ENCODE measurements at regions not wholly inside any gene's neighbourhood (a gene's known extent, or its start where the extent isn't known, plus 50 kb on each side); places are given as distances from the start of the nearest gene placed in this dataset.
"Not testable (repeated sequence)": the region's sequence is repeated elsewhere in the genome, so short reads cannot be mapped to it uniquely, and the experiment has no call there.

DNA sequence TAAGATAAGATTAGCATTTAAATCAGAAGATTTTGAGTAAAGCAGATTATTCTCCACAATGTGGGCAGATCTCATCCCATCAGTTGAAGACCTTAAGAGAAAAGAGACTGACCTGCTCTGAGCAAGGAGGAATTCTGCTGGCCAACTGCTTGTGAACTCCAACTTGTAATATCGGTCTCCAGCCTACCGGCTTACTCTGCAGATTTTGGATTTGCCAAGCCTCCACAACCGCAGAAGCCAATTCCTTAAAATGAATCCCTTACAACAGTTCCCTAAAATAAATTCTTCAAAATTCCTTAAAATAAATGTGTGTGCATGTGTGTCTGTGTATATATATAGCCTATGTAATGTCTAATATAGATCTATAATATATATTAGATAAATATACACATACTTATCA lies 107.4 kb upstream of the KLF13 start:
- no peak for DNase-seq (ENCODE audit: low spot score)

DNA sequence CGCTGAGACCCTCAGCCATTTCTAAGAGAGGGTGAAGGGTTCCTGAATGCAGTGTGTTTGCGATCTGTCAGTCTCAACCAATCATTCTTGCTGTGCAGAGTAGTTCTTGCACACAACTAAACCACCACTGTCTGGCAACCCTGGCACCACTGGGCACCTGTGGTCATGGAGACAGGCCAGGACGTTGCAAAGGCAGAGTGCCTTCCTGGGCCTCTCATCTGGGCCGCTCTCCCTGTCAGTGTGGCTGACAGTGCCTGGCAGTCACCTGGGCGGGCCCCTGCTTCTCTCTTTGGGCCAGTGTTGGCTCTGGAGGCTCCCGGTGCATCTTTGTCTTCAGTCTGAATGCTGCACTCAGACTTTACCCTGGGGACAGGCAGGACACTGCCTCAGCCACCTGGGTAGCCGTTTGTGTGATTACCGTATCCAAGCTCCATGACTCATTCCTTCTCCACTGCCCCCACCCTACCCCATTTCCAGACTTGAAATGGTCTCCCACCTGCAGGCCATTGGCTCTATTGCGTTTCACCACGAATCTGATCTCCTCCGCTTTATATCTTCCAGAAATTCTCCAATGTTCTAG lies 104.6 kb upstream of the KLF13 start:
- DNase-seq (ENCODE audit: low spot score), result no peak

DNA sequence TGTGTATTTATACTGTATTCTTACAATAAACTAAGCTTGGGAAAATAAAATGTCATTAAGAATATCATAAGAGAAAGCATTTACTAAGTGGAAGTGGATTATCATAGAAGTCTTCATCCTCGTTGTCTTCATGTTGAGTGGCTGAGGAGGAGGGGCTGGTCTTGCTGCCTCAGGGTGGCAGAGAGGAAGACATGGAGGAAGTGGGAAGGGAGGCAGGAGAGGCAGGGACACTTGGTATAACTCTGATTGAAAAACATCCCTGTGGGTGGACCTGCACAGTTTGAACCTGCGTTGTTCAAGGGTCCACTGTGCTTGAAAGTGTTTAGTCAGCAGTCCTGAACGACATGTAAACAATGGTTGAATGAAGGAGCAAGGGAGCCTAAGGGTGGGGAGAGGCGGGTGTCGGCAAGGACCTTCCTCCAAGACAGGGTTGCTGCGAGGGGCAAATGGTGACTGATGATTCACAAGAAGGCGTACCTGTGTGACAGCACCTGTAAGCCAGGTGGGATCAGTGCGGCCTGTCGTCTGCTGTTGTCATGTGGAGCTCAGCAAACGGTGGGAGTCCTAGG lies 103.8 kb upstream of the KLF13 start:
- no peak for DNase-seq (ENCODE audit: low spot score)

DNA sequence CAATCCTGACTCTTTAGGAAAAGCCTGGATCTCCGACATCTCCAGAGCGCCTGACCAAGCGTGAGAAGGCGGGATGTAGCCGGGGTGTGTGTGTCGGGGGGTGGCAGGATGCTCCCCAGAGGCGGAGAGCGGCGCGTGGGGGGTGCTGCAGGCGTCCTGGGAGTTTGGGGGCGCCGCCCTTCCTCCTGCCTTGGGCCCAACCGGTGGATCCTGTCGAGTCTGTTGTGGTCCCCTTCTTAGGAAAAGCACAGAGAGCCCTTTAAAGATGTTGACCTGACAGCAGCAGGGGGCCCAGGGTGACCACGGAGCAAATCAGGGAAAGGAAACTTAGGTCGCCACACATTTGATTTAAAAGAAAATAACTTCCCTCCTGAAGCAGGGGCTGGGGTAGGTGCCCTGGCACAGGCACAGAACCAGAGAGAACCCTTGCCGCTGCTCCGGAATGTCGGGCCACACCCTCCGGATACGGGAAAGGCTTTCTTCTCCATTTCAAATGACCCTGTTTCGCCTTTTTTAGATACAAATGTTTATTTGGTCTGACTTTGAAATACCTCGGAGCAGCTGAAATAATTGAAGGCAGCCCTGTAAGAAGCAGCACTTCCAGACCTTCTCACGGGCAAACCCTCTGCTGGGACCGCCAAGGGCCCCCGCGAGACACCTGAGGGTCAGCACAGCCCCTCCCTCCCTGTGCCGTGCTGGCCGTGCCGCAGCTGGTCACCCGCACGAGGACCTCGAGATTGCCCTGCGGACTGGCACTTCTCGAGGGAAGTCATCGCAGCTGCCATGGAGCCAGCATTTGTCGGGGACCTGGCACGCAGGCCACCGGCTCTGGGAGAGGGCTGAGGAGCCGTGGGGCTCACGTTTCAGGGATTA lies 102.9 kb upstream of the KLF13 start:
- DNase-seq (ENCODE audit: low spot score), result no peak

DNA sequence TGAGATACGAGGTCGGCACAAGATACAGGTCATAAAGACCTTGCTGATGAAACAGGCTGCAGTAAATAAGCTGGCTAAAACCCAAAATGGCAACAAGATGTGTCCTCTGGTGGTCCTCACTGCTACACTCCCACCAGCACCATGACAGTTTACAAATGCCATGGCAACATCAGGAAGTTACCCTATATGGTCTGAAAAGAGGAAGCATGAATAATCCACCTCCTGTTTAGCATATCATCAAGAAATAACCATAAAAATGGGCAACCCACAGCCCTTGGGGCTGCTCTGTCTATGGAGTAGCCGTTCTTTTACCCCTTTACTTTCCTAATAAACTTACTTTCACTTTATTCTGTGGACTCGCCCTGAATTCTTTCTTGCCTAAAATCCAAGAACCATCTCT lies 102.0 kb upstream of the KLF13 start:
- DNase-seq (ENCODE audit: low spot score), result not testable (repeated sequence)

DNA sequence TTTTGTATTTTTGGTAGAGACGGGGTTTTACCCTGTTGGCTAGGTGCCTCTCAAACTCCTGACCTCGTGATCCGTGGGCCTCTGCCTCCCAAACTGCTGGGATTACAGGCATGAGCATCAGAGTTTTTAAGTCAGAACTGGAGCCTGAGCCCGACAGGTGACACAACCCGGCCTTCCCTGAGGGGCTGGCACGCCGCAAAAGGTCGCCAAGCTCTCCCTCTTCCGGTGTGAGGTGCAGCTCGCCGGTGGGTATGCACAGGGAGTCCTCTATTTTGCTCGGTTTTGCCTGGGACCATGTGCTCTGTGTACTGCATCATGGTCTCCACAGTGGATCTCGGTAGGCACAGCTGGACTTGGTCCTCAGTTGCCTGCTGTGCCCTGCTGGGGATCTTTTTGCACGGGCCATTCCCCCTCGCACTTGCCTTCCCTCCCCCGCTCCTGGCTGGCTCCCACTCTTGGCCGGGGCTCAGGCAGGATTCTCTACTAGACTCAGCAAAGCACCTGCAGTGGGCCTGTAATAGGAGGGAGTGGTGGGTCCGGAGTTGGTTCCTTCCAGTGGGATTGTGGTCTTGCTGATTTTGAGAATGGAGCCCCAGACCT lies 101.2 kb upstream of the KLF13 start:
- DNase-seq (ENCODE audit: low spot score), result no peak

DNA sequence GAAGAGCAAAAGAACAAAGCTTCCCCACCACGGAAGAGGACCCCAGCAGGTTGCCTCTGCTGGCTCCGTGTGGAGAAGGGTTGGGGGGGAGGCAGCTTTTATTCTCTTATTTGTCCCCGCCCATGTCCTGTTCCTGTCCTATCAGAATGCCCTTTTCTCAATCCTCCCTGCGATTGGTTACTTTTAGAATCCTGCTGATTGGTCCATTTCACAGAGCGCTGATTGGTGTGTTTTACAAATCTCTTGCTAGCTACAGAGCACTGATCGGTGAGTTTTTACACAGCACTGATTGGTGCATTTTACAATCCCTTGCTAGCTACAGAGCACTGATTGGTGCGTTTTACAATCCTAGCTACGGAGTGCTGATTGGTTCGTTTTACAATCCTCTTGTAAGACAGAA lies 100.6 kb upstream of the KLF13 start:
- no peak for DNase-seq (ENCODE audit: low spot score)

DNA sequence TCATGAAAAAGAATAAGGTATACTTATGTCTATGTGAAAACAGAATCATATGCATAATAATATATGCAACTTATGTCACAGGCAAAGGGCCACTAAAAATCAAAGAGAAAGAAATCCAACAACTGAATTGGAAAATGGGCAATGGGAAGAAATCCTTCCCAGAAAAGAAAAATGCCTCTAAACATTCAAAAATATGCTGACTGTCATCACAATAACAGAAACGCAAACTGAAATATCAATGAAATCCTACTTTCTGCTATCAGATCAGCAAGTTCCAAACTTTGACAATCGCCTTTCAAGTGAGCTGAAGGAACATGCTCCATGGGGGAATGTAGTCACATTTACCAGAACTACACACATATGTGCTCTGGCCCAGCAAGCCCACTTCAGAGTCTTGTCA lies 99.4 kb upstream of the KLF13 start:
- DNase-seq (ENCODE audit: low spot score), result no peak

DNA sequence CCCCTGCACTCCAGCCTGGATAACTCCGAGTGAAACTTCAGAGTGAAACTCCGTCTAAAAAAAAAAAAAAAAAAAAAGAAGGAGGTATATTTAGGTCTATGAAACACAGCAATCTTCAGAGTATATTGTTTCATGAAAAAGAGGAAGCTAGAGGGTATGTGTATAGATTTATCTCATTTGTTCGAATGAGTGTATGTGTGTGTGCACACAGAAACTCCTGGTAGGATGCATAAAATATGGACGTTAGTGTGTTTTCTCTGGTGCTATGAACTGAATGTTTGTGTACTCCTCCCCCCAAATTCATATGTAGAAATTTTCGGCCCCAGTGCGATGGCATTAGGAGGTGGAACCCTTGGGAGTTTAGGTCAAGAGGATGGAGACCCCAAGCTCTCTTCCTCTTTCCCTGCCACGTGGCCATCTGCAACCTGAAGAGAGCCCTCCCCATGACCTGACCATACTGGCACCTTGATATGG lies 98.6 kb upstream of the KLF13 start:
- no peak for DNase-seq (ENCODE audit: low spot score)

DNA sequence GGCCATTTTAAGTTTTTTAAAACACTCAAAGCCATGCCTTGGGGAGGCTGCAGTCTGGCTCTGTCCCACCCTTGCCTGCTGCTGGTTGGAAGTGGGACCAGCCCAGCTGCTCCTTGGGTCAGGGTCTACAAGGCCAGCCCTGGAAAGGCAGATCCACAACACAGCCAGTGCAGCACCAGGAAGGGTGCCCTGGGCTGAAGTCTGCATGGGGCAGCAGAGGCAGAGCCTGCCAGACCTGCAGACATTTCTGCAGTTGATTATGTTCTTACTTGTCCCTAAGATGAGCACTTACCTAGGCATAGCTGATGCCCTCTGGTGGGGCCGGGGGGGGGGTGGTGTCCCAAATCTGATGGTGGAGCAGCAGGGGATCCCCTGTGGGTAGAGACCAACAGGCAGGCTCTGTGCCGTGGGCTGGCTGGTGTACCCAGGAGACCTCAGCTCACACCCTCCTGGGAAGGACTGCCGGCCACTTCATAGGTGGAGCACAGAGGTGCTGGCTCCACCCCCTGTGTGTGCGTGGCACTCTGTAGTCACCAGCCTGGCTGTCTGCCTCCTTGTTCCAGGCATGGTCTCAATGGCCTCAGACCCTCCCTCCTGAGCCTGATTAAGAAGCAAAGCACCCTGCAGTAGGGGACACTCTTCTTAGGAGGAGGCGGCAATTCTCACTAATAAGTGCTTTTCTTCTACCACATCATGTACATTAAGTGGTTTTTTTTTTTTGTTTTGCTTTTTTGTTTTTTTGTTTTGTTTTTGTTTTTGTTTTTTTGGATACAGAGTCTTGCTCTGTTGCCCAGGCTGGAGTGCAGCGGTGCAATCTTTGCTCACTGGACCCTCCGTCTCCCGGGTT lies 97.4 kb upstream of the KLF13 start:
- DNase-seq (ENCODE audit: low spot score), result no peak

DNA sequence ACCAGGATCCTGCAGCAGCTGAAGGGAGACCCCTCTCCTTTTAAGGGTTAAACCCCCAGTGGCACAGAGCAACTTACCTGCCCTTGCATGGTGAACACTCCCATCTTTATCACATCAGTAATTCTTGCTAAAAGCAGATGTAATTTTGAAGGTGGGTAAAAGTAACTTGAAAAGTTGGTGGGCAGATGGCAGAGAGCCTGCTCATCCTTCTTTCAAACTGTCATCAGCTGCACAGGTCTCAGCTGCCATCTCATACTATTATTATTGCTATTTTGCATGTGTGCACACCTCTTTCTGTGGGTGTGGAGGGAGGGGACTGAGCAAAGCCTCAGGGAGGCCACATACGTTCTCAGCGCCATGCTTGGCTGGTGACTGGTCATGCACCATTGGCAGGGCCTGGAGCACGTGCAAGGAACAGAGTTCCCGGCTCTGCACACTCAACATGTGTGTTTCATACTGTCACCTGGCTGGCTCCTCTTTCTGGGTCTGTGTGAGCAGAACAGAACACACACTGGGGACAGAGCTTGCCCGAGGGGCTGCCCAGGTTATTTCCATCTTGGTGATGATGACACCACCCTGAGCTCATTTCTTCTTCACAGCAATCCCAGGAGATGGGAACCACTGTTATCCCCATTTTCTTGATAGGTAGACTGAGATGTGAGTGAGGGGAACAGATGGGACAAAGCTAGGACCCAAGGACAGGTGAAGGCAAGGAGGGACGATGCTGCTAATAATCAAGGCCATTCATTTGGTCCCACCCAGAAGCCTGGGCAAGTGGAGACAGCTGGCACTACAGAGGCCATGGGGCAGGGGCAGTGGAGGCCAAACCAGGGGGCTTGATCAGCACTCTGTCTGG lies 95.8 kb upstream of the KLF13 start:
- no peak for DNase-seq (ENCODE audit: low spot score)

DNA sequence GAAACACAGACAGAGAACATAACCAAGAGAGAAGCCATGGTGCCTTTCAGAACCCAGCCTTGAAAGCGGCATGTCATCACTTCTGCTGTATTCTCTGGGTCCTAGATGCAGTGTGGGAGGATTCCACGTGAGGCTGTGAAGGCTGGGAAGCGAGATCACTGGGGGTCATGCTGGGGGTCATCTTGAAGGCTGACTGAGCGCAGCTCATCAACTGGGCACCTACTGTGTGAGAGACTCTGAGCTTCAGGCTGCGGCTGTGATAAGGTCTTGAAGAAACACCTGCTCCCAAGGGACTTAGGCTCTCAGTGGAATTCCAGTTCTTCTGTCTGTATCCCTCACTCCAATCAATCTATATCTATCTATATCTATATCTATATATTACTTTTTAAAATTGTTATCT lies 91.8 kb upstream of the KLF13 start:
- DNase-seq (ENCODE audit: low spot score), result no peak

DNA sequence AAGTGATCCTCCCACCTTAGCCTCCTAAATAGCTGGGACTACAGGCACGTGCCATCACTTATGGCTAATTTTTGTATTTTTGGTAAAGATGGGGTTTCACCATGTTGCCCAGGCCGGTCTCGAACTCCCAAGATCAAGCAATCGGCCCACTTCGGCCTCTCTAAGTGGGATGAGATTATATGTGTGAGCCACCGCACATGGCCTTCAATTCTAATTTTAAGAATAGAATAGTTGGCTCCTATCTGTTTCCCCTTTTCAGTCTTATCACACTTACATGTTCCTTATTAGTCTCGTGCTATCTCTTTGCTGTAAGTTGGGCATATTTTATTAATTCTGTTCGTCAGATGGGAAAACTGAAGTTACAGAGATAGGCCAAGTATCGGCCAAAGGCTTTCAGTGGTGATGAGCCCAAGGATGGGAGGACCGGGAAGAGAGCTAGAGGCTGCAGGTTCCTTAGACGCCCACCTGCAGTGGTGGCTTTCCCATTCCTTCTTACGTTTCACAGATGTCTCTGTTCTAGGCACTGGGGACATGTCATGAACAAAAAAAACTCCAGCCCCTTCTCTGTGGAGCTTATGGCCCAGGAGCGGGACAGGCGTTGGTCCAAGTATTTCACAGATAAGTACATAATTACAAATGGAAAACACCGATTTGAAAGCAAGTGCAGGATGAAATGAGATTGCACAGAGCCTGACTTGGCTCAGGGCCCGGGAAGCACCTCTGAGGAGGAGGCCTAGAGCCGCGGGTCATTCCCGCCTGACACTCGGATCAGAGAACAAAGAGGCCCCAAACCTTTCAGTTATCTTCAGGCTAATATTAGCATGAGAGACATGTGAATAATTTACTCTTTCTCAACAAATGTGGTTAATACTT lies 91.1 kb upstream of the KLF13 start:
- DNase-seq (ENCODE audit: low spot score), result no peak

DNA sequence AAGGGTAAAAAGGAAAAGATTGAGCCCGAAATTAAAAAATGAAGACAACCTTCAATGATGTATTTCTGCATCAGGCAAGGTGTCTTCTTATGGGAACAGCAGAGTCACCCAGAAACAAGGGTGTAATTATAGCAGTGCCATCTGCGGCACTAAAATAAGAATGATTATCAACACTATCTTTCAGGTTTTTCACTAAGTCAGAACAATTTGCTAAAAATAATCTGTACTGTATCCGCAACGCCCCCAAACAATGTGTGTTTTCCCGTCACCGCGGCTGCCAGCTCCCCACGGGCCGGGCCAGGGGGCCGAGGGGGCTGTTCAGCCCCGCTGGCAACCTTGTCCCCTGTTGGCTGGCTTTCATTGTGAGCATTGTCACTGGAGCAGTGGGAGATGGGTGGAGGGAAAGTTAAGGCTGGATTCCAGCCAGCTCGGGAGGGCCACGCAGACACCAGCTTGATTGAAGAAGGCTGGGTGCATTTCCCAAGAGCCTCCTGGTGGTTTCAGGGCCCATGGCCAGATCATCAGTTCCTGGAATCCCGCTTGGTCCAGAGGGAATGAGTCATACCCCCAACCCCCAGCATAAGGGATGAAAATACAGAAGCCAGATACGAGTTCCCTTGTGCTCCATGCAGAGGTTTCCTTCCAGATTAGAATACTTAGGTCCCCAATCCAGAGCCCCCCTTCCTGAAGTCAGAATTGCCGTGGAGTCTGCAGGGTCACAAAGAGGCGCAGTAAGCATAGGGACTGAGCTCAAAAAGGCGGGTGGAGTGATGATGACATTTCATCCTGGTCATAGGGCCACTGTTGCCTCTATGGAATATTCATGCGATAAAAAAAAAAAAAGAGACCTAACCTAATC lies 90.2 kb upstream of the KLF13 start:
- no peak for DNase-seq (ENCODE audit: low spot score)

DNA sequence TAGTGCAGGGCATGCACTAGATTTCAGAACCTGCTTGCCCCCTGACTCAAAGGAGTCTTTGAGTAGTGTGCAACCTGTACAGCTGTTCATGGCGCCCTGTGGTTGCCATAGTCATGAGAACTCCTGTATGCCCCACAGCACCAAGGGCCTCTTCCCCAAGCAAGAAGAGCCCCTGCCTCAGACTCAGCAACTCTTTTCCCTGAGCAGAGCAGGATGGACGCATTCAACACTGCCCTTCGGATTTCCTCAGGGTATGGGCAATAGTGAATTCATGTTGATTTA lies 89.7 kb upstream of the KLF13 start:
- no peak for DNase-seq (ENCODE audit: low spot score)

DNA sequence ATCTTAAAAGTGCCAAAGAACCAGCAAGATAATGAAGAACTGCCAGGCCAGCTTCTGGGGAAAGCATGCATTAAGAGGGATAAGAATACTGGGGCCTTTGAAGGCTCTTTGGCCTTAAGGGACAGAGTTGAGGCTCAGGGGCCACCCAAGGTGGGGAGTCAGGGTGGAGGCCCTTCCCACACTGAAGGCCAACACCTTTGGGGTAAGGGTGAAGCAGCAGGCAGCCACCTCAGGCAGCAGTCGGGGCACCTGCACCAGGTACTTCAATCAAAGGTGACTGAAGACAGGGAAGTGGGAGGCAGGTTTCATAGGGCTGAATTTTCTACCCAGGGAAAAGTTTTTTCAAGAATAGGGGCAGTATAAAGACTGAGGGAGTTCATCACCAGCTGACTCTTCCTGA lies 87.7 kb upstream of the KLF13 start:
- no peak for DNase-seq (ENCODE audit: low spot score)

DNA sequence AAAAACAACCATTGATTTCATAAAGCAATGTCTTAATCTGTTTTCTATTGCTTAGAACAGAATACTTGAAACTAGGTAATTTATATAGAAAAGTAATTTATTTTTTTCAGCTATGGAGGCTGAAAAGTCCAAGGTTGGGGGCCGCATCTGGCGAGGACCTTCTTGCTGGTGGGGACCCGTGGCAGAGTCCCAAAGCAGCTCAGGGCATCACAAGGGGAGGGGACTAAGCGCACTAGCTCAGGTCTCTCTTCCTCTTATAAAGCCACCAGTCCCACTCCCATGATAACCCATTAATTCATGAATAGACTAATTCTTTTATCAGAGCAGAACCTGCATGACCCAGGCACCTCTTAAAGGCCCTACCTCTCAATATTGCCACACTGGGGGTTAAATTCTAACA lies 87.2 kb upstream of the KLF13 start:
- no peak for DNase-seq (ENCODE audit: low spot score)

DNA sequence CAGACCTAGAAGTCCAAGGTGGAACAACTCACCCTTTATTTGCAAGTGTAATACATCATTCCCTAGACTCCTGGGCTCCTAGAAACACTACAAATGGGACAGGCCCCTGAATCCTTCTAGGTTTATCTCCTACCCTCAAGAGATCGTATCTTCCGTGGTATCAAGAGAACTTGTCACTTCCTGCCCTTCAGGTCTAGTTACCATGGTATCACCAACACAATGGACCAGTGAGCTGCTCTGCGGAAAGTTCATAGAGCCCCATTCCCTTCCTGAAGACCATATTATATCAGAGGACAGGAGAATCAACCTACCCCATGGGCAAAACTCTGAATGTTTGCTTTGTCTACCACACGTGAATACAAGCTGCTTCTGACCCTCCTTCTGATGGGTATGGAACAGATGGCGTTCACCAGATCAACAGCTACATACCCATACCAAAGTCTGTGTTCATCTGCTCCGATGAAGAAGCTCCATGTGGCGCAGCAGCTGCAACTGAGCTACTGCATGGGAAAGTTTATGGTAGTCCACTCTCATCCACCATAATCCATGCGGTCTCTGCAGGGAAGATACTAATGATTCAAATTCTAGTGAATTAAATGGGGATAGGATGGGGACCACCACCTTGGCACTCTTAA lies 84.6 kb upstream of the KLF13 start:
- peak; percentile 73 for DNase-seq (ENCODE audit: low spot score)

DNA sequence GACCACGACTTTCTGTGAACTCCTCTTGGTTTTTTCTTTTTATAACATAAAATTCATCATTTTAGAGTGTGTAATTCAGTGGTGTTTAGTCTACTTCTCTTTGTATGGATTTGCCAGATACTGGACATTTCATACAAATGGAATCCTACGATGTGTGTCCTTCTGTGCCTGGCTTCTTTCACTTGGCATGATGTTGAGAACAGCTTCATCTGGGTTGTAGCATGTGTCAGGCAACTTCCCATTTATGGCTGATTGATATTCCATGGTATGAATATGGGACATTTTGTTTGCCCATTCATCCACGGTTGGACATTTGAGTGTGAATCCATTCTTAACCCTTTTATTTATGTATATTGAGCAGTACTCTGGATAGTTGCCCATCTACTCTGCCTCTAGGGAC lies 82.7 kb upstream of the KLF13 start:
- no peak for DNase-seq (ENCODE audit: low spot score)

Measured in CD4-positive, alpha-beta T cell treated with Interleukin-2 at 100 ng/mL for 4 hours (primary cell).